ENCODE measurements at regions not wholly inside any gene's neighbourhood (a gene's known extent, or its start where the extent isn't known, plus 50 kb on each side); places are given as distances from the start of the nearest gene placed in this dataset.
"Not testable (repeated sequence)": the region's sequence is repeated elsewhere in the genome, so short reads cannot be mapped to it uniquely, and the experiment has no call there.

DNA sequence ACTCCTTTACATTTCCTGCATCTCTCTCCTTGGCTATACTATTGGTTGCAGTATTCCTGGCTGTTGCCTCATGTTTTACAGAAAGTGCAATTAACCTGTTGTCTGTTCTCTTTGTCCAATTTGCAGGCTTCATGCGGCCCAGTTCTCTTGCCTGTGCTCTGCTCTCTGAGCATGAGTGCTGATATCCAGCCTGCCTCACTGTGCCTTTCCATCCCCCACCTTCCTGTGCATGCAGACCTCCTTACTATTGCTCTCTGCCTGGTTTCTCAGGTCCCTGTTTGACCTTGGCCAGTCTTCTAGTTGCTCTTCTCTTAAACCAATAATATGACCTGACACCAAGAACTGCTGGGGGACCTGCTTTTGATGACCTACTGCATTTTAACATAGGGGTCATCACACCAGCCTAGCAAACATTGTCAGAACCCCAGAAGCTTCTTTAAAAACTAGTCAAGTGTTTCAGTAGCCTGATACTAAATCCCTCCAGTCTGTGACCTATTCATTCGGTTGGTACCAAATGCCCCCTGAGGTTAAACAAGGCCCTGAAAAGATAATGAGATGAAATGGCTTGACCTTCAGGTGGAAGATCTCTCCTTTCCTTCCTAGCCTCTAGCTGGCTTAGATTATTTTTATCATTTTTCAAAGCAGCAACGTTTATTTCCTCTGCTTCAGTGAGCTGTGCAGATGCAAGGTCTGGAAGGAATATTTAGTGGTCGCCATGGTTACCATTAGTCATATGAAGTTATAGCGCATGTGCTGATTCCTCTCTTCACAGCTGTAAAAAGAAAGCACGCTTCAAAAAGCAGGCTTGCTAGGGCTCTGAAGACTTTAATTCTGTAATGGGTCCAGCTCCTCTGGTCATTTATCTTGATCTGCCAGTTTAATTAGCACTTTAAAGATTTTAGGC lies 216.5 kb downstream of the PHLDA1 start:
- DNase-seq (ENCODE audit: insufficient read length, low spot score) (no peak), FAIRE-seq (no peak)

DNA sequence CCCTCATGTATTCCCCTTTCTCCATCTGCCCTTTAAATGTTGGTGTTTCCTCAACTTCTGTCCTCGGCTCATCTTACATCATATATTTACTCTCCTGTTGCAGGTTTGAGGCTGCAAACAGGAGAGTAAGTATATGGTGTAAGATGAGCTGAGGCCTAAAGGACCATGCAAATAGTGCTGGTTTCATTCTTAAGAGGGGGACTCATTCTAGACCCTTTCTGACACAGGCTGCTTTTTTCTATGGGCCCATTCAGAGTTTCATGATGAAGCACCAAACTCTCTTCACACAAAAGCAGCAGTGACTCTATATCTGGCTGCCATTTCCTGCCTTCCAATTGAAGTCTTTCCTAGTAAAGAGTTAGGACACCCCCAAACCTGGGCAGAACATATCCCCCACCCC lies 218.5 kb downstream of the PHLDA1 start:
- FAIRE-seq, result no peak
- DNase-seq (ENCODE audit: insufficient read length, low spot score), result no peak

DNA sequence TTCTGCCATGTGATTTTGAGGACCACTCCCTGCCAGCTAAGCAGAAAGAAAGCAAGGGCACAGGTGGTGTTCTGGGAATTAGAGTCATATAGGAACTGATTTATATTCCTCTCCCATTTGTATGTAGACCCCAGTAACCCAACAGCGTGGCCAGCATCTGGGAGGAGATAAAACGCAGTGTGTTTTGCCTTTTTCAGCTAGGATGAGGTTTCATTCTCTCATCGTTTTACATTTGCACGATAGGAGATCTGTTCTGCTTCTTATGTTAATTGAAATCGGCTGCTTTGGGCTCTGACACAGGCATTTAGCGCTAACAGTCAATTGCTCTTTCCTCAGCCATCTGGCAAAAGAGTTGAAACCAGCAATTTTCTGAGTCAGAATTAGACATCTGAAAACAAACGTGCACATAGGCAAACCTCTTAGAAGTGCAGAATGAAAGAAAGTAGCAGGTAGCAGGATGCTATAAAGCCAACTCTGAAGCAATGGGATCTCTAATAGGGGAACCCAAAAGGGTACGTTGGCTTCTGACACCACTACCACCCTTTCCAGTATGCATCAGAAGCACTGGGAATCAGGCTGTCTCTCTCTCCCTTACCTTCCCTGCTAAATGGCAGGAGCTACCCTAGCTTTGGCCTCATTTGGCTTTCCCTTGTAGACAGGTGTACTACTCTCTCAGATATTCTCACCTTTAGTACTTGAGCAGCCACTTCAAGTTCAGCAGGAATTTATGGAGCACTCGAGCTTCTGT lies 219.1 kb downstream of the PHLDA1 start:
- DNase-seq (ENCODE audit: insufficient read length, low spot score) (no peak), FAIRE-seq (no peak)

DNA sequence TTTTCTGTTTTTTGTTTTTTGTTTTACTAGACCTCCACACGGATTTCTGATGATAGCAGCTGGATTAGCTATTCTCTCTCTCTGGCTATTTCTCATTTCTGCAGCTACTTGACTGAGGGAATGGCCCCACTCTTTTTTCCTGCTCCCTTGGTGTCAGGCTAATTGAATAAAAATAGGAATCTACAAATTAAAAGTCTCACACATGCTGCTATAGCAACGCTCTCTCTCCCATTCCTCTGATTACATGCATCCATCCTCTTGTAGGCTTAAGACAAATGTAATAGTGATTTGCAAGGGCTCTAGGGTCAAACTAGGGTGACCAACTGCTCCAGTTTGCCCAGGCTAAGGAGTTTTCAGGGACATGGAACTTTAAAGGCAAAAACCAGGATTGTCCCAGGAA lies 221.8 kb downstream of the PHLDA1 start:
- DNase-seq (ENCODE audit: insufficient read length, low spot score) (no peak), FAIRE-seq (no peak)

DNA sequence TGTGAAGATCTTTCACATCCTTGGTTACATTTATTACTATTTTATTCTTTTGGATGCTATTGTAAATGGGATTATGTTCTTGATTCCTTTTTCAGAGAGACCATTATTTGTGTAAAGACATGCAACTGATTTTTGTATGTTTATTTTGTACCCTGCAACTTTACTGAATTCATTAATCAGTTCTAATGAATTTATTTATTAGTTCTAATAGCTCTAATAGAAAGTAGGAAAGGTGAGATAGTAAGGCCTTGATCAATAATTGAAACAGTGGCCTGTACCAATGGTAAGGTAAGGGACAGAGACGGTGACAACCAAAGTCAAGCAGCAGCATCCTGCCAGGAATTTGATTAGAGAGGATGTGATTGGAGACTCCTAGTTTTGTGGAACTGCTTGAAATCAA lies 224.1 kb downstream of the PHLDA1 start:
- FAIRE-seq (no peak), DNase-seq (ENCODE audit: insufficient read length, low spot score) (no peak)

DNA sequence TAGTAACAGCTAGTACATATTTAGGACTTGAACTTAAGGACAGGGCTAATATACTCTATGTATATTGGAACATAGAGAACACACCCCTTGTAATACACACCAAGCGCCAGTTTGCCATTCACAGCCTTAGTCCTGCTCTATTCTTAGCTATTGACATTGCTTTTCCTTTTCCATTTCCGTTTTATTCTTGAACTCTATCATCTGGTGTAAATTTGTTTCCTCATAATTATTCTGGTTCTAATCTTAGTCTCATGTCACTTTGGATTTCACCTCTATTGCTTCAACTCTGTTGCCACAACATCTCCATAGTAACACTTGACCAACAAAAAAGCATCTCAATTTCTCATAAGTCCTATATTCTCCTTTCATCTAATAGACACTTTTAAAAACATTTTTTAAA lies 225.7 kb downstream of the PHLDA1 start:
- no peak for DNase-seq (ENCODE audit: insufficient read length, low spot score)
- FAIRE-seq, result no peak

DNA sequence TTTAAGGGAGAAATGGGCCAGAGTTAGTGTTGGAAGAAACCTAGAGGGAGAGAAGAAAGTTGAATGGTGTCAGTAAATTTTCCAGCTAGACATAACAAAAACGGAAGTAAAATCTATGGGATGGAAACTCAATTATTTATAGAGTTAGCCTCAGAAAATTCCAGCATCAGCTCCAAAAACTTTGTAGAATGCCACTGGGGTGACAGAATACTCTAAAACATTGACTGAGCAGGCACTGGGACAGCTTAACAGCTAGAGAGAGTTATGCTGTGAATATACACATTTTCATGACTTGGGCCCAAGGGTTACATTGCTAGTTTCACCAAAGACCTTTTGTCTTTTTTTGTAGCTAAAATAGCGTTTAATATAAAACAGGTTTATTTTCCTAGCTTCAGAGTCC lies 226.3 kb downstream of the PHLDA1 start:
- FAIRE-seq (no peak), DNase-seq (ENCODE audit: insufficient read length, low spot score) (no peak)

DNA sequence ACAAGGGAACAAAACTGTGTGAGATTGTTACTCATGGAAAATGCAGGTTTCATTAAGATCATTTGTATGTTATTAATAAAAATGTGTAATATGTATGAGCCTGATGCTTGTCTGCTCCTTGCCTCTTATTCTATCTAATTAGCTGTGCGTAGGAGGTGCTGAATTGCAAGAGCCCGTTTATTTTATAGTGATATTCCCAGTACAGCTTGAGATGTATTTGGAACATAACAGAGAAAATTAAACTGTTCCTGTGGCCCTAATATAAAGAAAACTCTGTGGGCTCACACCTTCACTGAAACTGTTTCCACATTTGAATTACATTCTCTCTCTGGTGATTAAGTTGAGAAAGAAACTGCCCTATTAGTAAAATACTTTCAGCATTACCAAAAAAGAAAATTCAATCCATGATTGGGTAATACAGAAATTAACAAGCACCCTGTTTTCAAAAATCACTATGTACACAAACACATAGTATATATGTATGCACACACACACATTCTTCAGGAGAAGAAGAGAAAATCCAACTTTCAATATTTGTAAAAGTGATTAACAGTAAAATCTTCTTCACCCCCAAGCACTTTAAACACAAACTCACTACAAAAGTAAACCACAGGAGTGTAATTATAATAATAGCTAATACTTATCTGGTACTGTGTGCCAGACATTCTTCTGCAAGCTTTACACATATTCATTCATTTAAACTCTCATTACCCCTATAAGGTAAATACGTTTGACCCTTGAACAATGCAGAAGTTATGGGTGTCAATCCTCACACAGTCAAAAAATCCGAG lies 233.2 kb downstream of the PHLDA1 start:
- no peak for DNase-seq (ENCODE audit: insufficient read length, low spot score)

DNA sequence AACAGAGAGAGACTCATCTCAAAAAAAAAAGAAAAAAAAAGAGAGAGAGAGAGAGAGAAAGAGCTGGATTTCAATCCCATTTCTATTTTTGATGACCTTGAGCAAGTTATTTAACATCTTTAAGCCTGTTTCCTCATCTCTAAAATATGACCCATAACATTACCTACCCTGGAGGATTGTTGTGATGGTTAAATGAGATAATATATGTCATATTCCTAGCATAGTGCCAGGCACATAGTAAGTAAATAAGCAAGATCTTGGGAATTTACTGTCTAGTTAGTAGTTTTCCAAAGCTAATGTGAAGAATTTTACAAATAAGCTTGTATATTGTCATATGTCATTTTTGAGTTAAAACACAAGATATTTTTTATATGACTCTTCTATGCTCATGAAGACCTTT lies 236.5 kb downstream of the PHLDA1 start:
- no peak for FAIRE-seq
- no peak for DNase-seq (ENCODE audit: insufficient read length, low spot score)

More for the DNA sequence above, 233.2 kb downstream of the PHLDA1 start:
- FAIRE-seq, result no peak

DNA sequence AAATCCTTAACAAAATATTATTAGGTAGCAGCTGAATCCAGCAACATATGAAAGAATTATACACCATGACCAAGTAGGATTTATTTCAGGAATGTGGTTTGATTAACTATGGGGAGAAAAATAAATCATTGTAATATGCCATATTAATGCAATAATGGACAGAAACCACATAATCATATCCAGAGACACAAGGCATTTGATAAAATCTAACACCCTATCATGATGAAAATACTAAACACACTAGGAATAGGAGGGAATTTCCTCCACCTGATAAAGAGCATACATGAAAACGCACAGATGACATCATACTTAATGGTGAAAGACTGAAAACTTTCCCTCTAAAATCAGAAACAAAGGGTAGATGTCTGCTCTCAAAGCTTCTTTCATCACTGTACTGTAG lies 238.9 kb downstream of the PHLDA1 start:
- DNase-seq (ENCODE audit: insufficient read length, low spot score) (no peak), FAIRE-seq (no peak)

DNA sequence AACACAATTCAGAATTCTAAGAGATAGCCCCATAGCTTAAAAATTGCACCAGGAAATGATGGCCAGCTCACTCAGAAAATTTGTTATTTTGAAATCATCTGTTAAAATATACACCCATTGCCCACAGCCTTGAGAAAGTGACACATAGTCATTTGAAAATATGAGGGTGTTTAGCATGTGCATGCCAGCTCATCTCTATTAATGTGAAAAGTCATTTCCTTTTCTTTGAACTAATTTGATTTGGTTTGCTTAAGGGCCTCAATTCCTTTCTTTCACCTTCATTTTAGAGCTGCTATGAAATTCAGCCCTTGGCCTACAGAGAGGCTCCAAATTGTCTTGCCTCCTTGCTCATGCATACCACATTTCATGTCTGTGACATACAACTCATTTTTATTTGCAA lies 241.4 kb downstream of the PHLDA1 start:
- no peak for DNase-seq (ENCODE audit: insufficient read length, low spot score)
- FAIRE-seq, result no peak

DNA sequence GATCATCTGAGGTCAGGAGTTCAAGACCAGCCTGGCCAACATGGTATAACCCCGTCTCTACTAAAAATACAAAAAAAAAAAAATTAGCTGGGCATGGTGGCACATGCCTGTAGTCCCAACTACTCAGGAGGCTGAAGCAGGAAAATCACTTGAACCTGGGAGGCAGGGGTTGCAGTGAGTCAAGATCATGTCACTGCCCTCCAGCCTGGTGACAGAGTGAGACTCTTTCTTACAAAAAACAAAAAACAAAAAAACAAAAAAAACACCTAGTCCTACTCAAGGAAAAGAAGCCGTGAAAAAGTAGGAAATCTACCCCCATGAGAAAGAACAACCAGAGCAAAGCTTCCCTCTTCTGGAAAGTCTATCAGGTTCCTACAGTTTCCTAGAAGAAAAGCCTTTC lies 244.4 kb downstream of the PHLDA1 start:
- FAIRE-seq; DNase-seq (ENCODE audit: insufficient read length, low spot score): not testable (repeated sequence)

DNA sequence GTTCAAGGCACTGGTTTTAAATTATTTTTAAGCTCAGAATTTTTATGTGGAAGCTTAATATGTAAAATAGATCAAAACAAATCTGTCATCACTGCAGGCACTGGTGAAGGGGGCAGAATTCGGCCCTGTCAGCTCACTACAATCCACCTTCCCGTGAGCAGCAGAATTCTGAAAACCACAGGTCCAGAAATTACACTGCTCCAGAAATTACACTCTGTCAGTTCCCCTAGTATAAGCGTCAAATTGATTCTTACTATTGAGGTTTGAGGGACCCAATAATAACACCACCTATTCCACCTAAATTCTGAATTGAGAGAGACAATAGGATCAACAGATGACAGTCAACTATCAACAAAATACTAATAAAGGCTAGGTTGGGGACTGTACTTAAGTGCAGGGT lies 245.5 kb downstream of the PHLDA1 start:
- no peak for DNase-seq (ENCODE audit: insufficient read length, low spot score)
- FAIRE-seq, result no peak

DNA sequence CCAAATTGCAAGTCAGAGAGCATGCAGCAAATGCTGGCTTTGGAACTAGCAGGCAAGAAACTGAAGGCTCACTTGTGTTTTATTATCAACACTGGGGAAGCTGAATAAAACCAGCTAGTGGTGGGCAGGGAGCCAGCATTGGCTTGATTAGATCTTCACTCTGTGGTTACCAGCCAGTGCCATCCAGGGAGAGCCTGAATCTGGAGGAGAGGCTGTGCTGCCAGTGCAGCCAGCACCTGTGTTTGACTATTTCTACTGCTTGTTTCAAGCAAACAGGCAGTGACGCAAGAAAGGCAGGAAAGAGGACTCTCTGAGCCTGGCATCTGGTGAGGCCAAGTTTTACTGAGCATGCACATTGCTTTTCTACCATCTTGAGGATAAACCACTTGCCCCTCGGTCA lies 247.0 kb downstream of the PHLDA1 start:
- DNase-seq (ENCODE audit: insufficient read length, low spot score), result no peak
- FAIRE-seq, result no peak

DNA sequence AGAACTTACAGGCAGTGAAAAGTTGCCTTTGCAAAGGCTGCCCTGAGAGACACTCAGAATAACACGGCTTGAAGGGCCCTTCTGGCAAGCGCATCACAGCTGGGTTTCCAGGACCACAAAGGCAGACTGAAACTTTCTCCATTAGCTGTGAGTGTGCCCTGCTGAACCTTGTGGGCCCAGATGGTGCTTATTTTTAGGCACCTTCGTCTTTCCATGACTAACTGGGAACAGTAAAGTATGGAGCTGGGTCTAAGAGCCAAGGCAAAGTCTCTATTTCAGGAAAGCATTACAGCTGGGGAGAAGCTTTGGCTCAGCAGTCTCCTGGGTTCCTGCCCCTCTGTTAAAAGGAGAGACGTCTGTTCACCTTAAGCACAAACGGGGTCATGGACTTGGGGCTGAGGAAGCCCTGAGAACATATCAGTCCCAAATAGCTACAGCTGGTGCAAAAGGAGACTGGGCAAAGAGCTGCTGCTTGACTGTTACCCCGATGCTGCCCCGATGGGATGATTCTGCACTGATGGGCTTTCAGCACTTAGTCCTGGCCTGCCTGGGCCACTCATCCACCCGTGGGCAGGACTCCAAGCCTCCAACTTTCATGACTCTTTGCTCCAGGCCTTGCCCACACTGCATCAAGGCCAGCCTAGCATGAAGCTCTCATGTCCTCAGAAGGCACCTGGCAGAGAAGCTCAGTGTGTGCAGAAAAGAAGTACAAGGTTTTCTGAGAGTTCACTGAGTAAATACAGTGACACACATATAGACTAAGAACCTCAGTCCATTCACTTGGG lies 248.3 kb downstream of the PHLDA1 start:
- FAIRE-seq, result no peak
- DNase-seq (ENCODE audit: insufficient read length, low spot score), result no peak

DNA sequence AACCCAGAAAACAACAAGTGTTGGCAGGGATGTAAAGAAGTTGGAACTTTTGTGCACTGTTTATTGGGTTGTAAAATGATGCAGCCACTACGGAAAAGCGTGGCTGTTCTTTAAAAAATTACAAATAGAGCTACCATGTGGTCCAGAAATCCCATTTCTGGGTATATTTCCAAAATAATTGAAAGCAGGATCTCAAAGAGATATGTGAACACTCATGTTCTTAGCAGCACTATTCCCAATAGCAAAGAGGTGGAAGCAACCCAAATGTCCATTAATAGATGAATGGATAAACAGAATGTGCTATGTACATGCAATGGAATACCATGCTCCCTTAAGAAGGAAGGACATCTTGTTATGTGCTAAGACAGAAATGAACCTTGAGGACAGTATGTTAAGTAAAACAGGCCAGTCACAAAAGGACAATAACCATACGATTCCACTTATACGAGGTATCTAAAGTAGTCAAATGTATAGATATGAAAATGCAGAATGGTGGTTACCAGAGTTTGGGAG lies 249.5 kb downstream of the PHLDA1 start:
- FAIRE-seq (no peak), DNase-seq (ENCODE audit: insufficient read length, low spot score) (no peak)

DNA sequence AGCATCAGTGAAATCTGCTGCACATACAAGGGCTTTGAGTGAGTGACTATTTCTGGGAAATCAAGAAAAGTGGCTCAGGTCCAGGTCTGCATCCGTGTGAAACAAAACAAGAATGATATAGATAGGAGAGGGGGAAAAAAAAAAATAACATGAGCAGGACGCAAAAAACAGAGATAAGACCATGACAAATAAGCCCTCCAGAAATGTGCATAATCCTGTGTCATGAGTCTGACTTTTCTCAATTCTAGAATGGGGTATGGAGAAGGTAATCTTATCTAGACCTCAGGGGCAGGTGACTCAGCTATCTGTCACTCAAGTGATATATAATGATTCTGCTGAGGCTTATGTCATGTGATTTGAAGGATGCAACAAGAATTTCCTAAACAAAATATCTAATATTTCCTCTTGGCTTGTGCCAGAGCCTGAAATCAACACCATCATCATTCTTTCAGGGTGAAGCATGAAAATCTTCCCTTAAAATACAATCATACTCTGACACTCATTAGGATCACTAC lies 250.0 kb downstream of the PHLDA1 start:
- DNase-seq (ENCODE audit: insufficient read length, low spot score), result no peak
- no peak for FAIRE-seq

DNA sequence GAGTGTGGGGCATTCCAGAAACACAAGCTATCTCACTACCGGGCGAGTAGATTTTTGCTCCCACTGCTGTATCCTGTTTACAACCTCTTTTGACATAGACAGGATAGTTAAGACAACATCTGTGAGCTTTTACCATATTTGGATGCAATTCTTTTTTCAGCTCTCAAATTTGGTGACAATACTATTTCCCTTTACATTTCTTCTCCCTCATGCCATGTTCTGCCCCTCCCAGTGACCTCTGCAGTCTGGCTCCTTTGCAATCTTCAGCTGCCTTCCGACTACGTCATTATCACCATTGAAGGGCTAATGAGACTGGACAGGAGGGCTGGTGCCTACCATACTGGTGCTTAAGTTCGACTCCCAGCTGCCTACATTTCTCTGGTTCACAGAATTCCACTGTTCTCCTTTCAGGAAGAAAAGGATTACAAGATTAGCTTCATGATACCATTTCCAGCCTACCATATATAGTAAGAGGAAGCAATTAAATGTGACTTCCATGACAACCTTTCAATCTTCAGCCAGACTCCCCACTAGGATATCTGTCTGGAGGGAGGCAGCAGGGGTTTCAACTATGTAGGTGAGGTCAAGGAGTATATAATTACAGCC lies 251.6 kb downstream of the PHLDA1 start:
- no peak for FAIRE-seq
- no peak for DNase-seq (ENCODE audit: insufficient read length, low spot score)

DNA sequence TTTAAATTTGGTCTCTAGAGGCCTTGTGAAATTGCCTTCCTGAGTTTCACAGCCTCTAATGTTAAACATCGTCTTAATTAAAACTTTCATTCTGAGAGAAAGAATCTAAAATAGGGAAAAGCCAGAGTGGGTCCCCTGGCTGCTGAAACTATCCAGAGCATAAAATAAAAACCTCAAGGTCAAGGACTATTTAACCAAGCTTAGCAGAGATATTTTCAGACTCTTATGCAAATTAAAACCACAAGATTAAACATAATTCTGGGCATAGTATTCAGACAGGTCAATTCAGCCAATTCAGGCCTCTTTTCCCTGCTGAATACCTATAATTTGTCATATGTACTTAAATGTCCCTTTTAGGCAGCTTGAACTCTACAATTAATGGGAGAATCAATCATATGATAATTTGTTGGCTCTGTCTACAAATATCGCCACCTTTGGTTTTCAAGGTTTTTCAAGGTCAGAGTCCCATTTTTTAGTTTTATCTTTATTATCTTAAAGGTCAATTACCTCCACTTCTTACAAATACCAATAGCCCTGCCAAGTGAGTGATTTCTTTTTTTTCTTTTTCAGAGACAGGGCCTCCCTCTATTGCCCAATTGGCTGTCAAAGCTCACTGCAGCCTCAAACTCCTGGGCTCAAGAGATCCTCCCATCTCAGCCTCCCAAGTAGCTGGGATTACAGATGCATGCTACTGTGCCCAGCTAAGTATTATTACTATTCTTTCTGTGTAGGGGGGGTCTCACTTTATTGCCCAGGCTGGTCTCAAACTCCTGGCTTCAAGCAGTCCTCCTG lies 257.1 kb downstream of the PHLDA1 start:
- peak; percentile 18 for FAIRE-seq
- DNase-seq (ENCODE audit: insufficient read length, low spot score), result no peak
